HCT116 (cell line): ENCODE measurements at regions not wholly inside any gene's neighbourhood (a gene's known extent, or its start where the extent isn't known, plus 50 kb on each side); places are given as distances from the start of the nearest gene placed in this dataset.

Source experiments
- ATAC-seq: fragments of 200-7000 bp; cut with Tn5 transposase; 2 replicates; pipeline ENCODE4 v1.9.1; 2020; ENCODE audit warnings: mild to moderate bottlenecking, moderate library complexity
- BruUV-seq: library from RNA; stranded (reverse); fragments of 400-500 nt; replicated peaks from 2 replicates; lab custom pipeline; 2021; lab: Mats Ljungman, UMichigan
- CTCF ChIA-PET: fragments of 300-600 bp; sonication (Branson Sonifier 250); formaldehyde crosslinking; loops from one replicate; lab custom pipeline; 2021; ENCODE audit warnings: antibody characterized with exemption; lab: Charles Lee
- POLR2A ChIA-PET: fragments of 300-600, 350-600 bp; sonication (Branson Sonifier 250); formaldehyde crosslinking; loops from one replicate; lab custom pipeline; 2021; ENCODE audit warnings: antibody characterized with exemption; lab: Charles Lee
- RAD21 ChIA-PET, 2 experiments: fragments of 300-600 bp; sonication (Branson Sonifier 250); formaldehyde crosslinking; loops; one replicate each; lab custom pipeline; 2023; ENCODE audit warnings: low total read pairs in 2 of 2; ENCODE audit not compliant: uncharacterized antibody in 2 of 2, unreplicated experiment in 2 of 2, low non-redundant PET in 1 of 2; lab: Charles Lee
- DNase-seq: peaks from one replicate; pipeline ENCODE4 v3.0.0-alpha.2; 2010; ENCODE audit warnings: low read depth, low spot score
- H2AFZ ChIP-seq: fragments of 200-600 bp; shearing (Covaris generic), sonication (generic); 2 replicates; pipeline ENCODE4 v1.6.1; 2017; ENCODE audit warnings: low read depth, mixed run types, mixed read lengths, antibody characterized with exemption, low read length; ENCODE audit not compliant: poor library complexity, severe bottlenecking
- H3K27ac ChIP-seq: 2 replicates; pipeline ENCODE4 v1.5.1; 2012; ENCODE audit warnings: low read depth, low read length
- H3K27me3 ChIP-seq: fragments of 200-600 bp; sonication (generic); 2 replicates; pipeline ENCODE4 v1.6.1; 2016; ENCODE audit warnings: mixed run types, low read length, mixed read lengths; ENCODE audit not compliant: insufficient read depth
- H3K36me3 ChIP-seq, 2 experiments: fragments of 200-500 bp in 1 of 2; fragments of 200-600 bp in 1 of 2; sonication (Bioruptor generic) in 1 of 2; sonication (generic) in 1 of 2; 2 replicates each; pipeline versions ENCODE4 v1.5.1 to v1.6.1; 2014 to 2016; ENCODE audit warnings: low read length in 2 of 2, inconsistent platforms in 1 of 2, mixed read lengths in 1 of 2, mixed run types in 1 of 2; ENCODE audit not compliant: insufficient read depth in 2 of 2, control insufficient read depth in 1 of 2
- H3K4me1 ChIP-seq, 2 experiments: fragments of 200-600 bp in 1 of 2; sonication (generic) in 1 of 2; 2 replicates each; pipeline versions ENCODE4 v1.5.1 to v1.6.1; 2012 to 2017; ENCODE audit warnings: low read length in 2 of 2, inconsistent platforms in 1 of 2, mild to moderate bottlenecking in 1 of 2, mixed read lengths in 1 of 2, mixed run types in 1 of 2, moderate library complexity in 1 of 2; ENCODE audit not compliant: insufficient read depth in 2 of 2, control insufficient read depth in 1 of 2
- H3K4me2 ChIP-seq: fragments of 200-600 bp; sonication (generic); 2 replicates; pipeline ENCODE4 v1.6.1; 2017; ENCODE audit warnings: mixed run types, low read length, mixed read lengths
- H3K4me3 ChIP-seq, 2 experiments: fragments of 200-600 bp in 1 of 2; sonication (generic) in 1 of 2; replicated peaks in 1 of 2; 2 replicates each; pipeline ENCODE4 v1.5.1; 2011 to 2016; ENCODE audit warnings: low read length in 2 of 2, control low read depth in 1 of 2, low read depth in 1 of 2, mild to moderate bottlenecking in 1 of 2, mixed read lengths in 1 of 2, mixed run types in 1 of 2
- H3K79me2 ChIP-seq: fragments of 200-600 bp; sonication (generic); 2 replicates; pipeline ENCODE4 v1.6.1; 2017; ENCODE audit warnings: mild to moderate bottlenecking, mixed run types, low read length, moderate library complexity, mixed read lengths; ENCODE audit not compliant: insufficient read depth
- H3K9ac ChIP-seq: fragments of 200-600 bp; sonication (generic); 2 replicates; pipeline ENCODE4 v1.6.1; 2016; ENCODE audit warnings: low read length, mixed read lengths
- H3K9me2 ChIP-seq: fragments of 200-600 bp; sonication (generic), shearing (Covaris generic); 2 replicates; pipeline ENCODE4 v1.6.1; 2017; ENCODE audit warnings: mixed run types, mild to moderate bottlenecking, moderate library complexity; ENCODE audit not compliant: insufficient read depth
- H3K9me3 ChIP-seq, 2 experiments: fragments of 200-500 bp in 1 of 2; fragments of 200-600 bp in 1 of 2; sonication (Bioruptor generic) in 1 of 2; sonication (generic) in 1 of 2; 2 replicates each; pipeline ENCODE4 v1.6.1; 2014 to 2017; ENCODE audit warnings: low read length in 2 of 2, mixed read lengths in 2 of 2, inconsistent platforms in 1 of 2, low read depth in 1 of 2, mild to moderate bottlenecking in 1 of 2, mixed run types in 1 of 2, moderate library complexity in 1 of 2; ENCODE audit not compliant: control insufficient read depth in 1 of 2, insufficient read depth in 1 of 2
- H4K20me1 ChIP-seq: fragments of 200-600 bp; sonication (generic), shearing (Covaris generic); 2 replicates; pipeline ENCODE4 v1.6.1; 2017; ENCODE audit warnings: mixed run types, mild to moderate bottlenecking, moderate library complexity; ENCODE audit not compliant: insufficient read depth
- ELF1 ChIP-seq: IDR thresholded peaks from 2 replicates; pipeline ENCODE4 v1.6.1; 2012; ENCODE audit warnings: low read depth, borderline replicate concordance
- intact Hi-C: fragments of 100-400 bp; cut with micrococcal nuclease; formaldehyde crosslinking; loops from 2 replicates; pipeline ENCODE4 v1.10.0; 2022
- TF ChIP-seq, protein P1 (sequence below), 3 experiments: fragments of 200-600 bp in 1 of 3; sonication (generic) in 1 of 3; IDR thresholded peaks in 2 of 3; conservative IDR thresholded peaks in 1 of 3; 2 replicates each; pipeline ENCODE4 v1.5.1; 2012 to 2017; ENCODE audit warnings: low read depth in 2 of 3, low read length in 2 of 3, antibody characterized with exemption in 1 of 3, borderline replicate concordance in 1 of 3, control low read depth in 1 of 3, mild to moderate bottlenecking in 1 of 3, mixed read lengths in 1 of 3, mixed run types in 1 of 3, moderate library complexity in 1 of 3; ENCODE audit not compliant: insufficient read depth in 1 of 3

GRCh38 chr18:57287766-57288165 lies 64.6 kb upstream of the ST8SIA3 start:
- no TSS peak for BruUV-seq
- CTCF ChIA-PET = no interaction called here
- ATAC-seq = no peak

DNA sequence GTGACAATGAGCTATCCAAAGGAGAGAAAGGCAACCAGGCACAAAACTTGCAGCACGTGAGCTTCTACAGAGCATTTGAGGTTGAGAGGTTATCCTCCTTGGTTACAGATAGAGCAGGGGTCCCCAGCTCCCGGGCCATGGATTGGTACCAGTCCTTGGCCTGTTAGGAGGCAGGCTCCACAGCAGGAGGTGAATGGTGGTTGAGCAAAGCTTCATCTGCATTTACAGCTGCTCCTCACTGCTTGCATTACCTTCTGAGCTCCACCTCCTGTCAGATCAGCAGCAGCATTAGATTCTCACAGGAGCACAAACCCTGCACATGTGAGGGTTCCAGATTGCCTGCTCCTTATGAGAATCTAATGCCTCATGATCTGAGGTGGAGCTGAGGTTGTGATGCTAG lies 57.8 kb upstream of the ST8SIA3 start:
- Histone ChIP-seq H3K9me2 (no peaks in the 10 kb centered on the region), H3K4me2 (no peak overlapping the region), H3K79me2 (no peaks in the 10 kb centered on the region), H3K36me3 (no peaks in the 10 kb centered on the region), H3K9ac (no peak overlapping the region), H3K4me1 (no peaks in the 10 kb centered on the region), H2AFZ (no peak overlapping the region), H3K27me3 (peaks cover 33% of the 10 kb centered on the region), H3K27ac (no peak overlapping the region), H3K9me3 (no peaks in the 10 kb centered on the region), H4K20me1 (no peaks in the 10 kb centered on the region), H3K4me3 (no peak overlapping the region)
- TF ChIP-seq, protein P1, sequence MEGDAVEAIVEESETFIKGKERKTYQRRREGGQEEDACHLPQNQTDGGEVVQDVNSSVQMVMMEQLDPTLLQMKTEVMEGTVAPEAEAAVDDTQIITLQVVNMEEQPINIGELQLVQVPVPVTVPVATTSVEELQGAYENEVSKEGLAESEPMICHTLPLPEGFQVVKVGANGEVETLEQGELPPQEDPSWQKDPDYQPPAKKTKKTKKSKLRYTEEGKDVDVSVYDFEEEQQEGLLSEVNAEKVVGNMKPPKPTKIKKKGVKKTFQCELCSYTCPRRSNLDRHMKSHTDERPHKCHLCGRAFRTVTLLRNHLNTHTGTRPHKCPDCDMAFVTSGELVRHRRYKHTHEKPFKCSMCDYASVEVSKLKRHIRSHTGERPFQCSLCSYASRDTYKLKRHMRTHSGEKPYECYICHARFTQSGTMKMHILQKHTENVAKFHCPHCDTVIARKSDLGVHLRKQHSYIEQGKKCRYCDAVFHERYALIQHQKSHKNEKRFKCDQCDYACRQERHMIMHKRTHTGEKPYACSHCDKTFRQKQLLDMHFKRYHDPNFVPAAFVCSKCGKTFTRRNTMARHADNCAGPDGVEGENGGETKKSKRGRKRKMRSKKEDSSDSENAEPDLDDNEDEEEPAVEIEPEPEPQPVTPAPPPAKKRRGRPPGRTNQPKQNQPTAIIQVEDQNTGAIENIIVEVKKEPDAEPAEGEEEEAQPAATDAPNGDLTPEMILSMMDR (IDR thresholded peaks at IDR 0.05 in 2 of 3, conservative IDR thresholded peaks at IDR 0.05 in 1 of 3; ENCODE audit: borderline replicate concordance in 1 of 3, insufficient read depth in 1 of 3, low read depth in 2 of 3, low read length in 2 of 3) = no peak
- BruUV-seq = no TSS peak
- ATAC-seq = no peak
- POLR2A ChIA-PET = no interaction called here
- RAD21 ChIA-PET = no interaction called here
- CTCF ChIA-PET = no interaction called here
- DNase-seq = no peak
- intact Hi-C loops = no loop called here

More at GRCh38 chr18:57287766-57288165, 64.6 kb upstream of the ST8SIA3 start:
- no peak for TF ChIP-seq ELF1
- intact Hi-C loops = no loop called here
- ChIA-PET RAD21 (no interaction called here), POLR2A (no interaction called here)
- Histone ChIP-seq H4K20me1 (no peaks in the 10 kb centered on the region), H3K27ac (no peak overlapping the region), H3K4me1 (no peaks in the 10 kb centered on the region), H3K36me3 (no peaks in the 10 kb centered on the region), H3K9me3 (no peaks in the 10 kb centered on the region), H2AFZ (no peak overlapping the region), H3K79me2 (no peaks in the 10 kb centered on the region), H3K4me2 (no peak overlapping the region), H3K9me2 (no peaks in the 10 kb centered on the region), H3K27me3 (peaks cover 6% of the 10 kb centered on the region; the same call in 1 of the 2 replicates), H3K4me3 (no peak overlapping the region), H3K9ac (no peak overlapping the region)
- DNase-seq = no peak
